Gastroesophageal sphincter (tissue), 3 donors: ENCODE measurements at regions not wholly inside any gene's neighbourhood (a gene's known extent, or its start where the extent isn't known, plus 50 kb on each side); places are given as distances from the start of the nearest gene placed in this dataset.

ENCODE experiments used
- EP300 ChIP-seq: sonication (generic); formaldehyde crosslinking; IDR thresholded peaks from one replicate; pipeline ENCODE4 v1.6.1; 2017; ENCODE audit warnings: antibody characterized with exemption, mild to moderate bottlenecking
- POLR2A ChIP-seq, 2 donors: fragments of 450-650 bp; IDR thresholded peaks; one replicate each; pipeline ENCODE4 v1.6.1; 2017; ENCODE audit warnings: antibody characterized with exemption in 2 of 2, mild to moderate bottlenecking in 2 of 2, moderate library complexity in 1 of 2
- POLR2AphosphoS5 ChIP-seq: sonication (generic); formaldehyde crosslinking; IDR thresholded peaks from one replicate; pipeline ENCODE4 v1.6.1; 2017; ENCODE audit warnings: antibody characterized with exemption
- TF ChIP-seq, protein P1 (sequence below), 4 experiments: fragments of 200-600 bp in 2 of 4; fragments of 450-650 bp in 2 of 4; sonication (generic) in 1 of 4; IDR thresholded peaks; one replicate each; pipeline ENCODE4 v1.5.1; 2017 to 2019; ENCODE audit warnings: antibody characterized with exemption in 4 of 4, mild to moderate bottlenecking in 2 of 4, moderate library complexity in 2 of 4

DNA sequence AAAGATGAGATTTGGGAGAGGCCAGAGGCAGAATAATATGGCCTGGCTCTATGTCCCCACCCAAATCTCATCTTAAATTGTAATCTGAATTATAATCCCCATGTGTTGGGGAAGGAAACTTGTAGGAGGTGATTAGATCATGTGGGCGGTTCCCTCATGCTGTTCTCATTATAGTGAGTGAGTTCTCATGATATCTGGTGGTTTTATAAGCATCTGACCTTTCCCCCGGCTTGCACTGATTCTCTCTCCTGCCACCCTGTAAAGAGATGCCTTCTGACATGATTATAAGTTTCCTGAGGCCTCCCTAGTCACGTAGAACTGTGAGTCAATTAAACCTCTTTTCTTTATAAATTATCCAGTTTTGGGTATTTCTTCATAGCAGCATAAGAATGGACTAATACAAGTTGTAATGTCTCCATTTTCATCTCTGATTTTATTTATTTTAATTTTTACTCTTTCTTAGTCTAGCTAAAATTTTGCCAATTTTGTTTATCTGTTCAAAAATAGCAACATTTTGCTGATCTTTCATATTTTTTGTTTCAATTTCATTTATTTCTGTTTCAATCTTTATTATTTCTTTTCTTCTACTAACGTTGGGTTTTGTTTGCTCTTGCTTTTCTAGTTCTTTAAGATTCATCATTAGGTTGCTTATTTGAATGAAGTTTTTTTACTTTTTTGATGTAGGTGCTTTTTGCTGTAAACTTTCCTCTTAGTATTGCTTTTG lies 67.0 kb upstream of the ZRANB2 start:
- TF ChIP-seq, protein P1, sequence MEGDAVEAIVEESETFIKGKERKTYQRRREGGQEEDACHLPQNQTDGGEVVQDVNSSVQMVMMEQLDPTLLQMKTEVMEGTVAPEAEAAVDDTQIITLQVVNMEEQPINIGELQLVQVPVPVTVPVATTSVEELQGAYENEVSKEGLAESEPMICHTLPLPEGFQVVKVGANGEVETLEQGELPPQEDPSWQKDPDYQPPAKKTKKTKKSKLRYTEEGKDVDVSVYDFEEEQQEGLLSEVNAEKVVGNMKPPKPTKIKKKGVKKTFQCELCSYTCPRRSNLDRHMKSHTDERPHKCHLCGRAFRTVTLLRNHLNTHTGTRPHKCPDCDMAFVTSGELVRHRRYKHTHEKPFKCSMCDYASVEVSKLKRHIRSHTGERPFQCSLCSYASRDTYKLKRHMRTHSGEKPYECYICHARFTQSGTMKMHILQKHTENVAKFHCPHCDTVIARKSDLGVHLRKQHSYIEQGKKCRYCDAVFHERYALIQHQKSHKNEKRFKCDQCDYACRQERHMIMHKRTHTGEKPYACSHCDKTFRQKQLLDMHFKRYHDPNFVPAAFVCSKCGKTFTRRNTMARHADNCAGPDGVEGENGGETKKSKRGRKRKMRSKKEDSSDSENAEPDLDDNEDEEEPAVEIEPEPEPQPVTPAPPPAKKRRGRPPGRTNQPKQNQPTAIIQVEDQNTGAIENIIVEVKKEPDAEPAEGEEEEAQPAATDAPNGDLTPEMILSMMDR (IDR thresholded peaks at IDR 0.05) = no peak
- TF ChIP-seq POLR2A (IDR thresholded peaks at IDR 0.05) (no peak), POLR2AphosphoS5 (no peak), EP300 (no peak)
